Activated B cell treated with CpG ODN at 0.5 μM for 24 hours (primary cell): ENCODE measurements at regions not wholly inside any gene's neighbourhood (a gene's known extent, or its start where the extent isn't known, plus 50 kb on each side); places are given as distances from the start of the nearest gene placed in this dataset.
A peak's percentile ranks its signal among the peaks of the same experiment; 100 is the strongest.

Experiments used
- ATAC-seq: fragments of 200-7000 bp; cut with Tn5 transposase; one replicate; pipeline ENCODE4 v1.10.0; 2021; ENCODE audit warnings: low read depth, mild to moderate bottlenecking, moderate library complexity
- CTCF ChIA-PET: fragments of 350-600 bp; sonication (Branson Sonifier 250); formaldehyde crosslinking; loops from one replicate; lab custom pipeline; 2021; ENCODE audit warnings: antibody characterized with exemption; lab: Charles Lee
- POLR2A ChIA-PET: fragments of 350-600 bp; sonication (Branson Sonifier 250); formaldehyde crosslinking; loops from one replicate; lab custom pipeline; 2021; ENCODE audit warnings: antibody characterized with exemption; lab: Charles Lee
- DNase-seq: peaks from one replicate; pipeline ENCODE4 v3.0.0; 2022
- H3K27ac Mint-ChIP-seq: one replicate; pipeline ENCODE4 v1.8.0; 2020; ENCODE audit warnings: mixed read lengths
- H3K27me3 Mint-ChIP-seq: one replicate; pipeline ENCODE4 v1.8.0; 2021; ENCODE audit warnings: mixed read lengths
- H3K36me3 Mint-ChIP-seq: one replicate; pipeline ENCODE4 v1.8.0; 2021; ENCODE audit warnings: low read depth, mixed read lengths
- H3K4me1 Mint-ChIP-seq: one replicate; pipeline ENCODE4 v1.8.0; 2021; ENCODE audit warnings: mixed read lengths
- H3K4me3 Mint-ChIP-seq: one replicate; pipeline ENCODE4 v1.8.0; 2020; ENCODE audit warnings: mild to moderate bottlenecking, mixed read lengths
- H3K9me3 Mint-ChIP-seq: one replicate; pipeline ENCODE4 v1.8.0; 2020; ENCODE audit warnings: mixed read lengths
- intact Hi-C: fragments of 100-400 bp; cut with micrococcal nuclease; formaldehyde crosslinking; loops from one replicate; pipeline ENCODE4 v1.15.1; 2024
- TF ChIP-seq, protein P1 (sequence below): fragments of 200-600 bp; IDR thresholded peaks from one replicate; pipeline ENCODE4 v1.8.0; 2022; ENCODE audit warnings: antibody characterized with exemption, mild to moderate bottlenecking

DNA sequence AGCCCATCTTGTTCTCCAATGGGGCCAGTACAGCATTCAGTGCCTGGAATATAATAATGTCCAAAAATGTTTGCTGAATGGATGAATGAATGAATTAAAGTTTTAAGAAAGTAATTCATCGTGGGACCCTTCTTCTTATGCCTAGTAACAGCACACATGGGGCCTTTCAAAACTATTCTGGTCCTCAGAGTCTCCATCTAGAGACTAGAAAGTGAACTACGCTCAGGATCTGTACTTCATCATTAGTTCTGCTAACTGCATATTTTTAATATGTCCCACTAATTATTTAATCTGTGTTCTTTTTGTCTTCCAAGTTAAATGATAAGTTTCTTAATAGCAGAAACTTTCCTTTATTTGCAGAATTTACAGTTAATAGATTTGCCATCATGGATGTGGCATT lies 172.5 kb downstream of the SMAD2 start:
- no peak overlapping the region for H3K4me3 Mint-ChIP-seq
- intact Hi-C loops: no loop called here
- DNase-seq (no peak), ATAC-seq (no peak)
- POLR2A ChIA-PET: no interaction called here
- TF ChIP-seq, protein P1, sequence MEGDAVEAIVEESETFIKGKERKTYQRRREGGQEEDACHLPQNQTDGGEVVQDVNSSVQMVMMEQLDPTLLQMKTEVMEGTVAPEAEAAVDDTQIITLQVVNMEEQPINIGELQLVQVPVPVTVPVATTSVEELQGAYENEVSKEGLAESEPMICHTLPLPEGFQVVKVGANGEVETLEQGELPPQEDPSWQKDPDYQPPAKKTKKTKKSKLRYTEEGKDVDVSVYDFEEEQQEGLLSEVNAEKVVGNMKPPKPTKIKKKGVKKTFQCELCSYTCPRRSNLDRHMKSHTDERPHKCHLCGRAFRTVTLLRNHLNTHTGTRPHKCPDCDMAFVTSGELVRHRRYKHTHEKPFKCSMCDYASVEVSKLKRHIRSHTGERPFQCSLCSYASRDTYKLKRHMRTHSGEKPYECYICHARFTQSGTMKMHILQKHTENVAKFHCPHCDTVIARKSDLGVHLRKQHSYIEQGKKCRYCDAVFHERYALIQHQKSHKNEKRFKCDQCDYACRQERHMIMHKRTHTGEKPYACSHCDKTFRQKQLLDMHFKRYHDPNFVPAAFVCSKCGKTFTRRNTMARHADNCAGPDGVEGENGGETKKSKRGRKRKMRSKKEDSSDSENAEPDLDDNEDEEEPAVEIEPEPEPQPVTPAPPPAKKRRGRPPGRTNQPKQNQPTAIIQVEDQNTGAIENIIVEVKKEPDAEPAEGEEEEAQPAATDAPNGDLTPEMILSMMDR: no peak
- H3K36me3 Mint-ChIP-seq: no peaks in the 10 kb centered on the region
- H3K4me1 Mint-ChIP-seq: no peaks in the 10 kb centered on the region
- peaks cover 9% of the 10 kb centered on the region for H3K9me3 Mint-ChIP-seq
- CTCF ChIA-PET: no interaction called here
- no peak overlapping the region for H3K27ac Mint-ChIP-seq
- H3K27me3 Mint-ChIP-seq: peaks cover 25% of the 10 kb centered on the region

DNA sequence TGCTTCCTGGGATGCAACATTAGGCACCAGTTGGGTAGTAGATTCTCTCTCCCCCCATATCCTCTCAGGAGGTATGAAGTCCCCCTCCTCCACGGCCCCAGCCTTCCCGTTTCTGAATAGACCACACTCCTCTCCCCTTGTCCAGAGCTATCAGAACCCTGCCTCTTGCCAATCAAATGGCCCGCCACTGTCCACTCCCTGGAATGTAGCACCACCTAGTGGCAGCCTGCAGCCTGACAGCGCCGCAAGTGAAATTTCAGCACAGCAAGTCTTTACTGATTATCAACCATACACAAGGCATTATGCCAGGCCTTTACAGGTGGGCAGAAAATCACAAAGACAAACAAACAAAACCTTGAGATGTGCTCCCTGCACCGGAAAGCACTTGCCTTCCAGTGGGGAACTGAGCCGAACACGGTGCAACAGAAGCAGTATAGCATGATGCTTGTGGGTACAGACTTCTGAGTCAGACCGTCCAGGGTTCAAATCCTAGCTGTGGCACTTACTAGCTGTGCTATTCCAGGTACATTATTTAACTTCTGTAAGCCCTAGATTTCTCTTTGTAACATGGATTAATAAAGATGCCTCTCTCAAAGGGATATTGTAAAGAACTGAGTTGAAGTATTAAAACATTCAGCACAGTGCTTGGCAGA lies 174.0 kb downstream of the SMAD2 start:
- Mint-ChIP-seq H3K4me3 (no peak overlapping the region), H3K27me3 (peaks cover 22% of the 10 kb centered on the region), H3K9me3 (peaks cover 7% of the 10 kb centered on the region), H3K4me1 (no peaks in the 10 kb centered on the region), H3K36me3 (no peaks in the 10 kb centered on the region), H3K27ac (no peak overlapping the region)
- ChIA-PET CTCF (interaction anchor here (0.6 to 1.7 kb wide), 4 partner anchors 160 to 707 kb away, joined by 3 to 6 read pairs (median 4); no protein-coding TSS in a partner anchor), POLR2A (no interaction called here)
- TF ChIP-seq, protein P1: peak; percentile 23
- intact Hi-C loops: loop anchor here (1.0 kb wide), 3 partner anchors 541 to 706 kb away; no protein-coding TSS in a partner anchor
- DNase-seq: peak; percentile 37
- peak; percentile 56 for ATAC-seq

DNA sequence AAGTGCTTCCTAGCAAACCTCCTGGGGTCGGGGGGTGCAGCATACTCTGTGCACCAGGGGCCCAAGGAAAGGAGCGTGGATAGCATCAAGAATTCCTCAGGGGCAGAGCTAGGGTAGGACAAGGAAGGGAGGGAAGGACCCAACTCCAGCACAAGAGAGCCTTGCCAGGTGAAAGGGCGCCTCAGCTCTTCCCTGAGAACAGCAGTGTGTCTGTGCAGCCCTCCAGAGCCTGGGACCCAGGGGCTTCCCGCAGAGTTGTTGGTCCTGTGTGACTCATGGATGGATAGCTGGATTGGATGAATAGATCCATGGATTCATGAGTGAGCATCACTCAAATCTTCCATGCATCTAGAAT lies 175.4 kb downstream of the SMAD2 start:
- Mint-ChIP-seq H3K27ac (no peak overlapping the region), H3K36me3 (no peaks in the 10 kb centered on the region)

DNA sequence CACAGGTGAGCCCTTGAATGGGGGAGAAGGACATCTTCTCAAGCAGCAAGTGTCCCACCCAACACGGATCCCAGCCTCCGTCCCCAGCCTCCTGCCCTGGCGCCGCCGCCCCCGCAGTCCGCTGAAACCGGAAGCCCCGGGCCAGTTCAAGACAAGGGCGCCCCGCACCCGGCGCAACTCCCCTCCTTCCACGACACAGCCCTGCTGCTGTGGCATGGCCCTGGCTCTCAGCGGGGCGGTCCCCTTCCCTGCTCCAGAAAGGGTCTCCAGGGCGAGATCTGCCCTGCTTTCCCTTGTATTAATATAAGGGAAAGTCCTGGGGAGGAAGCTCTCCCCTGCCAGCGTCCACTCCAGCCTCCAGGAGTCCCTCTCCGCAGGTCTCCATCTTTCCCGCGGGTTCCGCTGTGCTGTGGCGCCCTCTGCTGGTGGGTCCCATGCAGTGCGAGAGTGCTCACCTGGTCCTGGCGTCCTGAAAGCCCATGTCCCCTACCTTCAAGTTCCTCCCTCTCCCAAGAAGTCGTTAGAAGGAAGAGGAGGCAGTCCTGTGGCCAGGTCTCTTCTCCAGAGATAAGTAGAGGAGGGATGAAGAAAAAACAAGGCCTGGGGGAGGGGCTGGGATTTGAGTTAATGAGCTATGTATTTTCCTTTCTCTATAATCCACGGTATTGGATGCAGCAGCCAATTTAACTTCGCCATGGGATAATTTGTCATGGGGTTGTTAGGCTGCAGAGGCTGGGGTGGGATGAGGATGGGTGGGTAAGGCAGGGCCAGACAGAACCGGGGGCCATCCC lies 176.0 kb downstream of the SMAD2 start:
- Mint-ChIP-seq H3K36me3 (no peaks in the 10 kb centered on the region), H3K9me3 (no peaks in the 10 kb centered on the region), H3K4me3 (no peak overlapping the region), H3K27ac (no peak overlapping the region), H3K27me3 (peaks cover 17% of the 10 kb centered on the region), H3K4me1 (no peaks in the 10 kb centered on the region)
- intact Hi-C loops: no loop called here
- CTCF ChIA-PET: interaction anchor here (1.0 to 1.8 kb wide), 4 partner anchors 16 to 655 kb away, joined by 3 to 9 read pairs (median 4); no protein-coding TSS in a partner anchor
- POLR2A ChIA-PET: no interaction called here
- no peak for DNase-seq
- TF ChIP-seq, protein P1: no peak
- ATAC-seq: no peak

More for the DNA sequence above, 175.4 kb downstream of the SMAD2 start:
- ATAC-seq: no peak
- TF ChIP-seq, protein P1: no peak
- DNase-seq: no peak
- POLR2A ChIA-PET: no interaction called here
- Mint-ChIP-seq H3K27me3 (peaks cover 18% of the 10 kb centered on the region), H3K4me1 (no peaks in the 10 kb centered on the region), H3K9me3 (peaks cover 1% of the 10 kb centered on the region), H3K4me3 (no peak overlapping the region)
- intact Hi-C loops: no loop called here
- CTCF ChIA-PET: interaction anchor here (1.0 to 1.8 kb wide), 4 partner anchors 16 to 656 kb away, joined by 3 to 9 read pairs (median 4); no protein-coding TSS in a partner anchor
